ENCODE measurements at regions not wholly inside any gene's neighbourhood (a gene's known extent, or its start where the extent isn't known, plus 50 kb on each side); places are given as distances from the start of the nearest gene placed in this dataset.

- POLR2A ChIA-PET: no interaction called here
- TF ChIP-seq, protein P1, sequence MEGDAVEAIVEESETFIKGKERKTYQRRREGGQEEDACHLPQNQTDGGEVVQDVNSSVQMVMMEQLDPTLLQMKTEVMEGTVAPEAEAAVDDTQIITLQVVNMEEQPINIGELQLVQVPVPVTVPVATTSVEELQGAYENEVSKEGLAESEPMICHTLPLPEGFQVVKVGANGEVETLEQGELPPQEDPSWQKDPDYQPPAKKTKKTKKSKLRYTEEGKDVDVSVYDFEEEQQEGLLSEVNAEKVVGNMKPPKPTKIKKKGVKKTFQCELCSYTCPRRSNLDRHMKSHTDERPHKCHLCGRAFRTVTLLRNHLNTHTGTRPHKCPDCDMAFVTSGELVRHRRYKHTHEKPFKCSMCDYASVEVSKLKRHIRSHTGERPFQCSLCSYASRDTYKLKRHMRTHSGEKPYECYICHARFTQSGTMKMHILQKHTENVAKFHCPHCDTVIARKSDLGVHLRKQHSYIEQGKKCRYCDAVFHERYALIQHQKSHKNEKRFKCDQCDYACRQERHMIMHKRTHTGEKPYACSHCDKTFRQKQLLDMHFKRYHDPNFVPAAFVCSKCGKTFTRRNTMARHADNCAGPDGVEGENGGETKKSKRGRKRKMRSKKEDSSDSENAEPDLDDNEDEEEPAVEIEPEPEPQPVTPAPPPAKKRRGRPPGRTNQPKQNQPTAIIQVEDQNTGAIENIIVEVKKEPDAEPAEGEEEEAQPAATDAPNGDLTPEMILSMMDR (IDR thresholded peaks at IDR 0.05): no peak
- DNase-seq: no peak
- Mint-ChIP-seq H3K27ac (no peak overlapping the region), H3K4me1 (ENCODE audit: low read depth) (no peaks in the 10 kb centered on the region), H3K36me3 (ENCODE audit: low read depth) (no peaks in the 10 kb centered on the region), H3K27me3 (no peaks in the 10 kb centered on the region), H3K9me3 (peaks cover 9% of the 10 kb centered on the region), H3K4me3 (no peak overlapping the region)
- CTCF ChIA-PET: no interaction called here
- ATAC-seq: no peak
- intact Hi-C loops (cut with micrococcal nuclease): no loop called here
Measured at GRCh38 chr11:37370817-37371216, 772.8 kb upstream of the RAG2 start.

- ATAC-seq: no peak
- TF ChIP-seq, protein P1 (IDR thresholded peaks at IDR 0.05): no peak
- Mint-ChIP-seq H3K4me1 (ENCODE audit: low read depth) (no peaks in the 10 kb centered on the region), H3K9me3 (peaks cover 12% of the 10 kb centered on the region), H3K27me3 (no peaks in the 10 kb centered on the region), H3K36me3 (ENCODE audit: low read depth) (no peaks in the 10 kb centered on the region), H3K27ac (no peak overlapping the region), H3K4me3 (no peak overlapping the region)
- intact Hi-C loops (cut with micrococcal nuclease): no loop called here
- no peak for DNase-seq
- ChIA-PET CTCF (no interaction called here), POLR2A (no interaction called here)
Measured at GRCh38 chr11:37364246-37364839, 766.3 kb upstream of the RAG2 start.

DNA sequence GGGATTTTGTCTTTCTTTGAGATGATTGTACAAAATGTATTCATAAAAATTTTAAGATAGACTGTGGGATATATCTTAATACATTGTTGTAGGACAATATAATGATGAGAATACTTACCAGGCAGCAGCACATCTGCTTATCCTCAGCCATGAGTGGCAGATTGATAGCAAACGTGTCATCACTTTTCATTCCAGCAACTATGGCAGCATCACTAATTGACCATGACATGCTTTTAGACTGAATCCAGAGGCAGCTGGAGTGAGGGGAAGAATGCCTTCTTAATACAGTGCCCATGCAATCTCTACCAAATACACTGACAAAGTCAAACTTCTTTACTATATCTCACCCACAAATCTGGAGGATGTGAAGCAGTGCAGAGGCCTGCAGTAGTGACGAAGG, 755.2 kb upstream of the RAG2 start:
- CTCF ChIA-PET: no interaction called here
- H3K36me3 Mint-ChIP-seq (ENCODE audit: low read depth): no peaks in the 10 kb centered on the region
- no peaks in the 10 kb centered on the region for H3K27me3 Mint-ChIP-seq

GRCh38 chr11:37352485-37352884, 754.4 kb upstream of the RAG2 start:
- Mint-ChIP-seq H3K9me3 (no peaks in the 10 kb centered on the region), H3K36me3 (ENCODE audit: low read depth) (no peaks in the 10 kb centered on the region), H3K4me3 (no peak overlapping the region), H3K27me3 (no peaks in the 10 kb centered on the region), H3K27ac (no peak overlapping the region), H3K4me1 (ENCODE audit: low read depth) (no peaks in the 10 kb centered on the region)
- ATAC-seq (no peak), DNase-seq (no peak)
- TF ChIP-seq, protein P1 (IDR thresholded peaks at IDR 0.05): no peak
- intact Hi-C loops (cut with micrococcal nuclease): no loop called here
- ChIA-PET POLR2A (no interaction called here), CTCF (no interaction called here)

More for the DNA sequence above, 755.2 kb upstream of the RAG2 start:
- Mint-ChIP-seq H3K27ac (no peak overlapping the region), H3K4me3 (no peak overlapping the region), H3K9me3 (no peaks in the 10 kb centered on the region), H3K4me1 (ENCODE audit: low read depth) (no peaks in the 10 kb centered on the region)
- no peak for DNase-seq
- intact Hi-C loops (cut with micrococcal nuclease): no loop called here
- ATAC-seq: no peak
- TF ChIP-seq, protein P1 (IDR thresholded peaks at IDR 0.05): no peak
- POLR2A ChIA-PET: no interaction called here

- intact Hi-C loops (cut with micrococcal nuclease): no loop called here
- Mint-ChIP-seq H3K27me3 (no peaks in the 10 kb centered on the region), H3K27ac (no peak overlapping the region), H3K4me1 (ENCODE audit: low read depth) (no peaks in the 10 kb centered on the region), H3K36me3 (ENCODE audit: low read depth) (no peaks in the 10 kb centered on the region), H3K4me3 (no peak overlapping the region), H3K9me3 (peaks cover 4% of the 10 kb centered on the region)
- POLR2A ChIA-PET: no interaction called here
- DNase-seq (no peak), ATAC-seq (no peak)
- TF ChIP-seq, protein P1 (IDR thresholded peaks at IDR 0.05): no peak
- CTCF ChIA-PET: no interaction called here
Measured at GRCh38 chr11:37343290-37343689, 745.3 kb upstream of the RAG2 start.

Measured in activated CD8-positive, alpha-beta T cell treated with anti-CD3 and anti-CD28 coated beads for 36 hours (primary cell).